ENCODE measurements at regions not wholly inside any gene's neighbourhood (a gene's known extent, or its start where the extent isn't known, plus 50 kb on each side); places are given as distances from the start of the nearest gene placed in this dataset.

GRCh38 chr3:177795216-177795615 is 597.9 kb upstream of the TBL1XR1 start:
- Histone ChIP-seq H4K91ac (replicated peaks; ENCODE audit: insufficient read length, low read length) (no peak overlapping the region), H2BK5ac (ENCODE audit: low read depth, low read length) (no peak overlapping the region), H3K56ac (replicated peaks; ENCODE audit: insufficient read length, low read depth, low read length) (no peak overlapping the region), H3K4me2 (ENCODE audit: insufficient read depth in 1 of 2, low read depth in 2 of 2, low read length in 2 of 2) (no peak overlapping the region), H2AFZ (ENCODE audit: low read length) (no peak overlapping the region), H3K4me1 (replicated peaks in 1 of 4; ENCODE audit: control insufficient read depth in 3 of 4, insufficient read depth in 4 of 4, low read length in 3 of 4) (peaks cover 0 to 4% (median 0%) of the 10 kb centered on the region in 4 experiments; a peak in 1 of 7 replicates), H2BK15ac (ENCODE audit: low read length) (no peak overlapping the region), H3K36me3 (ENCODE audit: control insufficient read depth in 2 of 4, insufficient read depth in 4 of 4, low read length in 3 of 4) (no peaks in the 10 kb centered on the region), H4K5ac (ENCODE audit: insufficient read length, low read depth, low read length) (no peak overlapping the region), H3K9me3 (ENCODE audit: insufficient read depth in 2 of 2, low read depth in 1 of 2, low read length in 1 of 2) (no peaks in the 10 kb centered on the region), H3K23me2 (ENCODE audit: low read depth, low read length) (no peaks in the 10 kb centered on the region), H3K9ac (replicated peaks in 1 of 4; ENCODE audit: extremely low read depth in 1 of 4, low read depth in 3 of 4, low read length in 3 of 4) (no peak overlapping the region), H2BK12ac (ENCODE audit: low read depth, low read length) (no peak overlapping the region), H3K18ac (ENCODE audit: extremely low read depth, low read length) (no peak overlapping the region), H3K4ac (replicated peaks; ENCODE audit: insufficient read length, low read depth, low read length) (no peak overlapping the region), H2BK120ac (replicated peaks; ENCODE audit: low read depth, low read length) (no peak overlapping the region), H3K79me2 (ENCODE audit: control insufficient read depth in 1 of 2, insufficient read depth in 2 of 2, low read length in 2 of 2) (no peaks in the 10 kb centered on the region), H3K23ac (ENCODE audit: insufficient read length) (no peak overlapping the region), H2AK5ac (ENCODE audit: low read depth, low read length) (no peak overlapping the region), H3K27ac (ENCODE audit: low read depth, low read length) (no peak overlapping the region), H3K4me3 (ENCODE audit: extremely low read depth in 1 of 4, insufficient read depth in 2 of 4, low read depth in 3 of 4, low read length in 4 of 4) (no peak overlapping the region), H2BK20ac (ENCODE audit: low read length) (no peak overlapping the region), H3K14ac (ENCODE audit: insufficient read length) (no peak overlapping the region), H4K20me1 (replicated peaks in 1 of 2; ENCODE audit: control insufficient read depth in 1 of 2, insufficient read depth in 2 of 2, low read length in 2 of 2) (no peaks in the 10 kb centered on the region), H3K27me3 (replicated peaks in 1 of 4; ENCODE audit: control insufficient read depth in 3 of 4, extremely low read depth in 1 of 4, insufficient read depth in 3 of 4, low read length in 3 of 4) (no peaks in the 10 kb centered on the region), H4K8ac (ENCODE audit: extremely low read depth, insufficient read depth, low read length) (no peak overlapping the region), H3K79me1 (ENCODE audit: low read depth, low read length) (no peaks in the 10 kb centered on the region)
- CTCF ChIA-PET (ENCODE audit: partially characterized antibody): no interaction called here
- no peak for DNase-seq (ENCODE audit: low read depth in 1 of 2, low spot score in 2 of 2)
- POLR2A ChIA-PET (ENCODE audit: partially characterized antibody): no interaction called here
- WGBS, 2 experiments (ENCODE audit: extremely low coverage in 1 of 2, insufficient coverage in 1 of 2, insufficient read length in 1 of 2, insufficient replicate concordance in 2 of 2, low coverage in 1 of 2, low lambda C conversion rate in 2 of 2, missing lambda C conversion rate in 1 of 2): 95% methylated on average over 1 of the region's 1 CpG; no CpG with 5 or more reads in 1 of the 2 experiments
- TF ChIP-seq RAD21 (IDR thresholded peaks at IDR 0.05 in 1 of 2, conservative IDR thresholded peaks at IDR 0.05 in 1 of 2; ENCODE audit: low read depth in 2 of 2, low read length in 2 of 2): no peak
- no peak for TF ChIP-seq YY1 (IDR thresholded peaks at IDR 0.05; ENCODE audit: low read depth, low read length)
- no peak for TF ChIP-seq CBX8 (IDR thresholded peaks at IDR 0.05; ENCODE audit: borderline replicate concordance, low read depth, low read length)
- TF ChIP-seq JUN (IDR thresholded peaks at IDR 0.05; ENCODE audit: low read depth, low read length): no peak
- no peak for FAIRE-seq
